Central memory CD8-positive, alpha-beta T cell (primary cell): ENCODE measurements at regions not wholly inside any gene's neighbourhood (a gene's known extent, or its start where the extent isn't known, plus 50 kb on each side); places are given as distances from the start of the nearest gene placed in this dataset.
"Not testable (repeated sequence)": the region's sequence is repeated elsewhere in the genome, so short reads cannot be mapped to it uniquely, and the experiment has no call there.

Source experiments
- ATAC-seq: fragments of 150-1000 bp; cut with Tn5 transposase; replicated peaks from 2 replicates; pipeline ENCODE4 v1.10.0; 2022; ENCODE audit warnings: mild to moderate bottlenecking, moderate FRiP score, moderate number of reproducible peaks; ENCODE audit not compliant: poor library complexity, severe bottlenecking; ENCODE audit errors: extremely low read depth
- DNase-seq, 2 donors: peaks; one replicate each; pipeline ENCODE4 v3.0.0; 2021; ENCODE audit warnings: low spot score in 2 of 2
- H3K27ac Mint-ChIP-seq: one replicate; pipeline ENCODE4 v1.8.0; 2022; ENCODE audit warnings: low read depth, mild to moderate bottlenecking, moderate library complexity, mixed read lengths
- H3K27me3 Mint-ChIP-seq: one replicate; pipeline ENCODE4 v1.8.0; 2022; ENCODE audit warnings: mixed read lengths
- H3K36me3 Mint-ChIP-seq: one replicate; pipeline ENCODE4 v1.8.0; 2022; ENCODE audit warnings: mild to moderate bottlenecking, moderate library complexity, mixed read lengths; ENCODE audit not compliant: insufficient read depth
- H3K4me1 Mint-ChIP-seq: one replicate; pipeline ENCODE4 v1.8.0; 2022; ENCODE audit warnings: mixed read lengths
- H3K4me3 Mint-ChIP-seq: one replicate; pipeline ENCODE4 v1.8.0; 2022; ENCODE audit warnings: mild to moderate bottlenecking, moderate library complexity, mixed read lengths
- H3K9me3 Mint-ChIP-seq: one replicate; pipeline ENCODE4 v1.8.0; 2022; ENCODE audit warnings: mixed read lengths

GRCh38 chr17:30625380-30625779, 148.2 kb downstream of the GOSR1 start:
- H3K4me1 Mint-ChIP-seq, DNase-seq, ATAC-seq, H3K9me3 Mint-ChIP-seq, H3K36me3 Mint-ChIP-seq, H3K4me3 Mint-ChIP-seq, H3K27me3 Mint-ChIP-seq, H3K27ac Mint-ChIP-seq: not testable (repeated sequence)

DNA sequence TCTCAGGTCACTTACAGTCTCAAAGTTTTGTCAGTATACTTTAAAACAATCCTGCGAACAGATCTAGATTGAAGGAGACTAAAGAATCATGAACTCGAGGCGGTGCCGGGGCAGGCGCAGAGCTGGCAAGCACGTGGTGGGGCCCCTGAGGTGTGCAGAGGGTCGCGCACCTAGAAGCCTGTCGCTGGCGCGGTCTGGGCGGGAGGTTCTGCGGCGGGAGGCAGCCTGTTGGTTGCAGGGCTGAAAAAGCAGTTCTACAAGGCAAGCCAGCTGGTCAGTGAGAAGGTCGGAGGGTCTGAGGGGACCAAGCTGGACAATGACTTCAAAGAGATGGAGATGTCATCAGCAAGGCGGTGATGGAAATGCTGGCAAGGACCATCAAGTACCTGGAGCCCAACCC, 147.0 kb downstream of the GOSR1 start:
- DNase-seq, H3K27me3 Mint-ChIP-seq, H3K27ac Mint-ChIP-seq, H3K4me1 Mint-ChIP-seq, H3K9me3 Mint-ChIP-seq, ATAC-seq, H3K4me3 Mint-ChIP-seq, H3K36me3 Mint-ChIP-seq: not testable (repeated sequence)

GRCh38 chr17:30609682-30610081, 132.5 kb downstream of the GOSR1 start:
- not testable (repeated sequence) for H3K27me3 Mint-ChIP-seq, H3K4me1 Mint-ChIP-seq, H3K4me3 Mint-ChIP-seq, H3K9me3 Mint-ChIP-seq, DNase-seq, H3K36me3 Mint-ChIP-seq, ATAC-seq, H3K27ac Mint-ChIP-seq

DNA sequence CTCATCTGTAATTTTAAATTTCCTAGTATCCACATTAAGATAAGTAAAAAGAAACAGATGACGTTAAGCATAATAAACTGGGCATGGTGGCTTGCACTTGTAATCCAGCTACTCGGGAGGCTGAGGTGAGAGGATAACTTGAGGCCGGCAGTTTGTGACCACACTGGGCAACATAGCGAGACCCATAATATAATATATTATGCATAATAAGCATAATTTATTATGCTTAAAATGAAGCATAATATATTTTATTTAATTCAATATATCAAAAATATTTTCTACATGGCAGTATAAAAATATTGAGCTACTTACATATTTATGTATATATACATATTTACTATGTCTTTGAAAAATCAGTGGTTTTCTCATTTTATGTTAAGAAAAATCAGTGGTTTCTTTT, 128.3 kb downstream of the GOSR1 start:
- DNase-seq: no peak
- no peak for ATAC-seq
- Mint-ChIP-seq H3K27me3 (no peaks in the 10 kb centered on the region), H3K27ac (no peak overlapping the region), H3K36me3 (no peaks in the 10 kb centered on the region), H3K4me1 (peaks cover 25% of the 10 kb centered on the region), H3K9me3 (no peaks in the 10 kb centered on the region), H3K4me3 (no peak overlapping the region)

- Mint-ChIP-seq H3K4me3 (no peak overlapping the region), H3K36me3 (no peaks in the 10 kb centered on the region), H3K27me3 (no peaks in the 10 kb centered on the region), H3K4me1 (peaks cover 25% of the 10 kb centered on the region), H3K9me3 (no peaks in the 10 kb centered on the region), H3K27ac (no peak overlapping the region)
- ATAC-seq (no peak), DNase-seq (no peak)
Observed at GRCh38 chr17:30605027-30605426, 127.8 kb downstream of the GOSR1 start.

- not testable (repeated sequence) for DNase-seq, H3K36me3 Mint-ChIP-seq, H3K9me3 Mint-ChIP-seq, H3K27me3 Mint-ChIP-seq, H3K27ac Mint-ChIP-seq, ATAC-seq
- H3K4me1 Mint-ChIP-seq: peaks cover 34% of the 10 kb centered on the region
- H3K4me3 Mint-ChIP-seq: peak overlapping the region; percentile 77
Observed at GRCh38 chr17:30602396-30602795, 125.2 kb downstream of the GOSR1 start.

DNA sequence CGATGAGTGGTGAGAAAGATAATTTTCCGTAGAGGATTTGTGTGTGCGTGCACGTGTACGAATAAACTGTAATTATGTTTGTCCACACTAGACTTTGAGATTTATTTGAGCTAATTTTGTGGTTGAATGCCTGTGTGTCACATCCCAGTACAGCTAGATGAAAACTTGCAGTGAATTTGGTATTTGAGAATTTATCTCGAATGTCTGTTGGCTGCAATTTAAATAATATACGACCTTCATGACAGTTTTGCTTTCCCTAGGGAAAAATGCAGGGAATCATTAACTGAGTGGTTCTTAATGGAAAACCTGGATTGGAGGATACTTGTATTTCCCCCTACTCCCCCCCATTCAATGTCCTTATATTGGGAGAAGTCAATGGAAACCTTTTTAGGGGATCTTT, 124.8 kb downstream of the GOSR1 start:
- Mint-ChIP-seq H3K27ac (peak overlapping the region; percentile 86), H3K4me1 (peaks cover 34% of the 10 kb centered on the region), H3K4me3 (peak overlapping the region; percentile 77)
- H3K27me3 Mint-ChIP-seq, H3K9me3 Mint-ChIP-seq, ATAC-seq, DNase-seq, H3K36me3 Mint-ChIP-seq: not testable (repeated sequence)

DNA sequence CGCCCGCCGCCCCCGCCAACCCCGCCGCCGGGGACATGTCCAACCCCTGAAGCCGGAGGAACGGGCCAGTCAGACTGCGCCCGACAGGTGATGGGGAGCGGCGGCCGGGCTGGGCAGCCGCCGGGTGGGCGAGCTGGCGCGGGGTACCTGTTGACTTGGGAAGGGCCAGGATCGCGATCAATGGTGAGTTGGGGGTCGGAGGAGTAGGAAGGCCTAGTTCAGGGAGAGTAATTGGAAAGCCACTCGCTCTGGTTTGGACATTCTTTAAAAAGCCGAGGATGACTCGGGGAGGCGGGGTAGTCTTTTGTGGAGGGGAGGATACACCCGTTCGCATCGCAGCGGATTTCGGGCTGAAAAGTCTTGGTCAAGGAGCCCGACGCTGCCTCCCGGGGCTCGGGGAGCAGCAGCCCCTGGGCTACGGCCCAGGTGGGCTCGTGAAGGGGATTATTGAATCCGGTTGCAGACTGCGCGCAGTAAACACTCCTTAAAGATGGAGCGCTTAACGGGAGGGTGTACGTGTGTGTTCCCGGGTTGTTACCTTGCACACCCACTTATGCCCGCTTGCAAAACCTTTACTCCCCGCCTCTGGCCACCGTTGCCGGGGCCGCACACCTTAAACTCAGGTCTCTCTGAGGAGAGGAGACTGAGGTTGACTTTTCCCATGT, 123.8 kb downstream of the GOSR1 start:
- no peaks in the 10 kb centered on the region for H3K9me3 Mint-ChIP-seq
- H3K27me3 Mint-ChIP-seq: no peaks in the 10 kb centered on the region
- H3K4me3 Mint-ChIP-seq: peak overlapping the region; percentile 94
- peak overlapping the region; percentile 86 for H3K27ac Mint-ChIP-seq
- peaks cover 2% of the 10 kb centered on the region for H3K36me3 Mint-ChIP-seq
- peaks cover 34% of the 10 kb centered on the region for H3K4me1 Mint-ChIP-seq
- ATAC-seq: peak; percentile 29
- no peak for DNase-seq

GRCh38 chr17:30600060-30600829, 123.0 kb downstream of the GOSR1 start:
- Mint-ChIP-seq H3K27me3 (no peaks in the 10 kb centered on the region), H3K9me3 (no peaks in the 10 kb centered on the region), H3K36me3 (peaks cover 2% of the 10 kb centered on the region), H3K4me3 (peak overlapping the region; percentile 94), H3K27ac (peak overlapping the region; percentile 86), H3K4me1 (peaks cover 33% of the 10 kb centered on the region)
- ATAC-seq (peak; percentile 82), DNase-seq (peak; percentile 39 to 48)

- peaks cover 26% of the 10 kb centered on the region for H3K4me1 Mint-ChIP-seq
- ATAC-seq: no peak
Observed at GRCh38 chr17:30599428-30600059, 122.3 kb downstream of the GOSR1 start.

DNA sequence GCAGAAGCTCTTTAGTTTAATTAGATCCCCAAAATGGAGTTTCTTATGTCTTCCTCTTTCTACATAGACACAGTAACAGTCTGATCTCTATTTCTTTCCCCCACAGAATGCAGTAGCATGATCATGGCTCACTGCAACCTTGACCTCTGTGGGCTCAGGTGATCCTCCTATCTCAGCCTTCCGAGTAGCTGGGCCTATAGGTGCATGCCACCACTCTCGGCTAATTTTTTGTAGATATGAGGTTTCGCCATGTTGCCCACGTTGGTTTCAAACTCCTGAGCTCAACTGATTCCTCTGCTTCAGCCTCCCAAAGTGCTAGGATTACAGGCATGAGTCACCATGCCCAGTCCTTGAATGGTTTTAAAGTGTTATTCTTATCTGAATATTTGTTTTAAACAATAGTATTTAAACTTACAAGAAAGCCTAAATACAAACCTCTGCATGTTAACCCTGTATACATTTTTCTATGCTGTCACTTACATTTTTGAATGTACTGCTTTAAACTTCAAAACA, 120.6 kb downstream of the GOSR1 start:
- Mint-ChIP-seq H3K36me3 (peaks cover 2% of the 10 kb centered on the region), H3K4me3 (no peak overlapping the region), H3K9me3 (no peaks in the 10 kb centered on the region), H3K27ac (no peak overlapping the region), H3K4me1 (peaks cover 22% of the 10 kb centered on the region), H3K27me3 (no peaks in the 10 kb centered on the region)
- DNase-seq (no peak), ATAC-seq (no peak)

More at GRCh38 chr17:30599428-30600059, 122.3 kb downstream of the GOSR1 start:
- no peaks in the 10 kb centered on the region for H3K9me3 Mint-ChIP-seq
- peak overlapping the region; percentile 94 for H3K4me3 Mint-ChIP-seq
- H3K27ac Mint-ChIP-seq: peak overlapping the region; percentile 86
- peaks cover 2% of the 10 kb centered on the region for H3K36me3 Mint-ChIP-seq
- H3K27me3 Mint-ChIP-seq: no peaks in the 10 kb centered on the region
- DNase-seq: no peak

DNA sequence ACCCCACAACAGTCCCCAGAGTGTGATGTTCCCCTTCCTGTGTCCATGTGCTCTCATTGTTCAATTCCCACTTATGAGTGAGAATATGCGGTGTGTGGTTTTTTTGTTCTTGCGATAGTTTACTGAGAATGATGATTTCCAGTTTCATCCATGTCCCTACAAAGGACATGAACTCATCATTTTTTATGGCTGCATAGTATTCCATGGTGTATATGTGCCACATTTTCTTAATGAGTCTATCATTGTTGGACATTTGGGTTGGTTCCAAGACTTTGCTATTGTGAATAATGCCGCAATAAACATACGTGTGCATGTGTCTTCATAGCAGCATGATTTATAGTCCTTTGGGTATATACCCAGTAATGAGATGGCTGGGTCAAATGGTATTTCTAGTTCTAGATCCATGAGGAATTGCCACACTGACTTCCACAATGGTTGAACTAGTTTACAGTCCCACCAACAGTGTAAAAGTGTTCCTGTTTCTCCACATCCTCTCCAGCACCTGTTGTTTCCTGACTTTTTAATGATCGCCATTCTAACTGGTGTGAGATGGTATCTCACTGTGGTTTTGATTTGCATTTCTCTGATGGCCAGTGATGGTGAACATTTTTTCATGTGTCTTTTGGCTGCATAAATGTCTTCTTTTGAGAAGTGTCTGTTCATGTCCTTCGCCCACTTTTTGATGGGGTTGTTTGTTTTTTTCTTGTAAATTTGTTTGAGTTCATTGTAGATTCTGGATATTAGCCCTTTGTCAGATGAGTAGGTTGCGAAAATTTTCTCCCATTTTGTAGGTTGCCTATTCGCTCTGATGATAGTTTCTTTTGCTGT, 120.0 kb downstream of the GOSR1 start:
- ATAC-seq, DNase-seq, H3K9me3 Mint-ChIP-seq, H3K27ac Mint-ChIP-seq, H3K4me3 Mint-ChIP-seq, H3K36me3 Mint-ChIP-seq, H3K27me3 Mint-ChIP-seq: not testable (repeated sequence)
- H3K4me1 Mint-ChIP-seq: peaks cover 21% of the 10 kb centered on the region
